ENCODE measurements at regions not wholly inside any gene's neighbourhood (a gene's known extent, or its start where the extent isn't known, plus 50 kb on each side); places are given as distances from the start of the nearest gene placed in this dataset.

DNA sequence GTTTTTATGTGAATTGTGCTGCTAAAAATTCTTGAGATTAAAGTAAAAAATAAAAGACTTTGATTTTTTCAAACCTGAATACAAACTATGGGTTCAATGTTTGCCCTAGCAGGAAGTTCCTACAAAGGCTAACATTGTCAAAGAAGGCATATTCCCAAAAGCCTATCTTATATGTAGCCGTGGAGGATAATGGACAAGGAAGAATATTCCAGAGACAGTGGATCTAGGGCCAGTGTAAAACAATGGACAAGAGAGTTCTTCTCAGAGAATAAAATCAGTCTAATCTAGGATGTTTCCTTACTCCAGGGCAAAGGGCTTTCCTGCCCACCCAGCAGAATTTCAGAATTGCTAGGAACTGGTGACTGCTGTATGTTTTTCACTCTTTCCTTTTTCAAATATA lies 359.2 kb upstream of the ATP2B1 start:
- Histone ChIP-seq H3K4me3 (no peak overlapping the region), H3K27ac (no peak overlapping the region), H3K9me3 (no peaks in the 10 kb centered on the region), H3K27me3 (ENCODE audit: insufficient read depth in 3 of 3, low read length in 2 of 3) (no peaks in the 10 kb centered on the region), H3K4me1 (peaks cover 12% of the 10 kb centered on the region), H3K36me3 (ENCODE audit: insufficient read depth in 1 of 2, low read depth in 1 of 2) (no peaks in the 10 kb centered on the region)
- TF ChIP-seq, protein P1, sequence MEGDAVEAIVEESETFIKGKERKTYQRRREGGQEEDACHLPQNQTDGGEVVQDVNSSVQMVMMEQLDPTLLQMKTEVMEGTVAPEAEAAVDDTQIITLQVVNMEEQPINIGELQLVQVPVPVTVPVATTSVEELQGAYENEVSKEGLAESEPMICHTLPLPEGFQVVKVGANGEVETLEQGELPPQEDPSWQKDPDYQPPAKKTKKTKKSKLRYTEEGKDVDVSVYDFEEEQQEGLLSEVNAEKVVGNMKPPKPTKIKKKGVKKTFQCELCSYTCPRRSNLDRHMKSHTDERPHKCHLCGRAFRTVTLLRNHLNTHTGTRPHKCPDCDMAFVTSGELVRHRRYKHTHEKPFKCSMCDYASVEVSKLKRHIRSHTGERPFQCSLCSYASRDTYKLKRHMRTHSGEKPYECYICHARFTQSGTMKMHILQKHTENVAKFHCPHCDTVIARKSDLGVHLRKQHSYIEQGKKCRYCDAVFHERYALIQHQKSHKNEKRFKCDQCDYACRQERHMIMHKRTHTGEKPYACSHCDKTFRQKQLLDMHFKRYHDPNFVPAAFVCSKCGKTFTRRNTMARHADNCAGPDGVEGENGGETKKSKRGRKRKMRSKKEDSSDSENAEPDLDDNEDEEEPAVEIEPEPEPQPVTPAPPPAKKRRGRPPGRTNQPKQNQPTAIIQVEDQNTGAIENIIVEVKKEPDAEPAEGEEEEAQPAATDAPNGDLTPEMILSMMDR (IDR thresholded peaks at IDR 0.05), result no peak
- intact Hi-C loops (cut with DNase I), result no loop called here
- ATAC-seq, result no peak
- DNase-seq, result no peak
- 75 to 81% (median 78%) methylated on average over 1 of the region's 1 CpG for WGBS, 3 donors

DNA sequence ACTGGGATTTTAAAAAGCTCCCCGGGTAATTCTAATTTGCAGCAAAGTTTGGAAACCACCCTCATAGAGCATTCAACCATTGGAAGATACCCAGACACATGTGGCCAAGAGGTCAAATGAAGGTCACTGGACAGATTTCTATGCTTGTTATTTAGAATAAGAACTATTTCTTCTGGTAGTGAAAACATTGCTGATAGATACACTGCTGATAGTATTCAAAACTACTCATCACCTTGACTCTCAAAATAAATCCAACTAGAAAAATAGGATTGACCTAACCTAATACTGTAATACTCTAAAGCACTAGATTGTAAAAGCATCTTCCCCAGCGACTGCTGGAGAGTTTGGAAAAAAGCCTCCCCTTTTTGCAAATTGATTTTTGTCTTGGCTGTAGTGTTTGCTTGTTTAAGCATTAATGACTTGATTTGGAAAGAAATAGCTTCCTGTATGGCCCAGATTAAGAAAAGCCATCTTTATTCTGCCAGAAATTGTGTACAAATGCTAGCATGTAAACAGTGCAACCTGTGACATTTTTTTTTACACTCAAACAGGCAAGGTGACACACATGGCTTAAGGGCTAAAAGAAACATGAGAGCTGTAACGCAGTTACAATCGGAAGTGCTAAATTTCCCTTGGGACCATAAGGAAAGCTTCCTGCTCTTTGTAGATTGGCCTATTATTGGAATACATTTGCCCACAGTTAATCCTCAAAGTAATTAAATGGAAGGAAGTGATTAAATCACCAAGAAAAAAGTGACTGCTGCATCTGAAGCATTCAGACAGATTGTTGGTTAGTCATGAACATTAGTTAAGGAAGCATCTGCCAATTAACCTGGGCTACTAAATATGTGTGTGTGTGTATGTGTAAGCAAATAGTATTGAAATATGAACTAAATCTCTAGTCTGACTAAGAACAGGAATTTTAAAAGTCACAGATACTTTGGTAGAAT lies 356.5 kb upstream of the ATP2B1 start:
- Histone ChIP-seq H3K4me3 (no peak overlapping the region), H3K36me3 (ENCODE audit: insufficient read depth in 1 of 2, low read depth in 1 of 2) (no peaks in the 10 kb centered on the region), H3K27me3 (ENCODE audit: insufficient read depth in 3 of 3, low read length in 2 of 3) (no peaks in the 10 kb centered on the region), H3K9me3 (no peaks in the 10 kb centered on the region), H3K4me1 (peaks cover 22% of the 10 kb centered on the region), H3K27ac (no peak overlapping the region)
- TF ChIP-seq, protein P1 (IDR thresholded peaks at IDR 0.05), result no peak
- 8 to 14% (median 12%) methylated on average over 4 of the region's 4 CpGs for WGBS, 3 donors
- no peak for DNase-seq
- ATAC-seq, result no peak
- intact Hi-C loops (cut with DNase I), result no loop called here

DNA sequence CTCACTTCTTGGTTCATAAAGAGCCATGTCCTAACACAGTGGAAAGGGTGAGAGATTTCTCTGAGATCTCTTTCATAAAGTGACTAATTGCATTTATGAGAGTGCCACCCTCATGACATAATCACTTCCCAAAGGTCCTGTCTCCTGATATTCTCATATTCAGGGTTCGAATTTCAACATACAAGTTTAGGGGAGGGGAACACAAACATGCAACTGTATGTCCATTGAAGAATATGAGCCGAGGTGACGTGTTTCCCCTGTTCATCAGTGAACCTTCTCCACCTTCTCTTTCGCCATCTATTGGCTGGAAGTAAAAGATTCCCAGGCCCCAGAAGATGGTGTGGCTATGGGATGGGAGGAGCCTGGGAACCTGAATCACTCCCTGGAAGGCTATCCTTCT lies 354.2 kb upstream of the ATP2B1 start:
- H3K27ac ChIP-seq, result no peak overlapping the region
- H3K4me3 ChIP-seq, result no peak overlapping the region
- no peaks in the 10 kb centered on the region for H3K9me3 ChIP-seq
- intact Hi-C loops (cut with DNase I), result no loop called here
- peaks cover 22% of the 10 kb centered on the region for H3K4me1 ChIP-seq
- no peak for ATAC-seq
- no peaks in the 10 kb centered on the region for H3K36me3 ChIP-seq (ENCODE audit: insufficient read depth in 1 of 2, low read depth in 1 of 2)
- no peak for DNase-seq
- 85 to 92% (median 88%) methylated on average over 4 of the region's 4 CpGs for WGBS, 3 donors
- TF ChIP-seq, protein P1 (IDR thresholded peaks at IDR 0.05), result no peak
- no peaks in the 10 kb centered on the region for H3K27me3 ChIP-seq (ENCODE audit: insufficient read depth in 3 of 3, low read length in 2 of 3)

DNA sequence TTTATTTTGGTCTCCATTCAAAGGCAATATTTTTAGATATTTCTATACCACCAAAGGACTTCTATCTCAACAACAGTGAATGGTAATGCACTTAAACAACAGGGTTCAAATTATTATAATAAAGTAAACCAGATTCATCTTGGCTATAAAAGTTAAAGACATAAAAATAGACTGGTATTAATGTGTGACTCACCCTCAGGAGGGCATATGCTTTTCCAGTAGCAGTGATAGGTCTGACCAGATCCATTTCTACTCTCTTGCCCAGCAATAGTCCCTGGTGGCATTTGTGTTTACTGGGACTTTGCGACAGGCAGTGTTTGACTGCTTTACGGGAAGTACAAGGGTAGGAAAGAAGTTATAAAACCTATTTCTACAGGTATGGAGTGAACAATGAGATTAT lies 353.2 kb upstream of the ATP2B1 start:
- ATAC-seq (peak; percentile 80 to 97 (median 94)), DNase-seq (no peak)
- WGBS, 3 donors, result 40 to 79% (median 53%) methylated on average over 2 of the region's 2 CpGs

More for the DNA sequence above, 353.2 kb upstream of the ATP2B1 start:
- Histone ChIP-seq H3K4me1 (peaks cover 22% of the 10 kb centered on the region), H3K36me3 (ENCODE audit: insufficient read depth in 1 of 2, low read depth in 1 of 2) (no peaks in the 10 kb centered on the region), H3K27me3 (ENCODE audit: insufficient read depth in 3 of 3, low read length in 2 of 3) (no peaks in the 10 kb centered on the region), H3K9me3 (no peaks in the 10 kb centered on the region), H3K27ac (peak overlapping the region; percentile 56), H3K4me3 (no peak overlapping the region)
- intact Hi-C loops (cut with DNase I), result no loop called here
- TF ChIP-seq, protein P1 (IDR thresholded peaks at IDR 0.05), result no peak

Measured in psoas muscle (tissue), 7 donors.